SK-N-SH treated with all-trans-retinoic acid at 6 μM for 48 hours (cell line): ENCODE measurements at regions not wholly inside any gene's neighbourhood (a gene's known extent, or its start where the extent isn't known, plus 50 kb on each side); places are given as distances from the start of the nearest gene placed in this dataset.

Experiments used
- BACH2 ChIP-seq: fragments of 250-450 bp; sonication (Bioruptor Pico); IDR thresholded peaks from 2 replicates; pipeline ENCODE4 v1.9.0; 2021; ENCODE audit warnings: mild to moderate bottlenecking, borderline replicate concordance
- CREB5 ChIP-seq: fragments of 250-450 bp; sonication (Bioruptor Pico); IDR thresholded peaks from 2 replicates; pipeline ENCODE4 v1.5.1; 2020; ENCODE audit warnings: low read depth, mild to moderate bottlenecking, moderate library complexity
- CSDC2 ChIP-seq: fragments of 250-450 bp; sonication (Bioruptor Pico); IDR thresholded peaks from 2 replicates; pipeline ENCODE4 v1.5.0; 2020; ENCODE audit warnings: mild to moderate bottlenecking, moderate library complexity
- ISL1 ChIP-seq: fragments of 250-450 bp; sonication (Bioruptor Pico); IDR thresholded peaks from 2 replicates; pipeline ENCODE4 v2.1.2; 2022; ENCODE audit warnings: mild to moderate bottlenecking, moderate library complexity
- OSR1 ChIP-seq: fragments of 250-450 bp; sonication (Bioruptor Pico); IDR thresholded peaks from 2 replicates; pipeline ENCODE4 v1.8.0; 2022; ENCODE audit warnings: moderate library complexity, mild to moderate bottlenecking, inconsistent platforms
- POU6F1 ChIP-seq: fragments of 250-450 bp; sonication (Bioruptor Pico); IDR thresholded peaks from 2 replicates; pipeline ENCODE4 v1.8.0; 2021; ENCODE audit warnings: low read depth, mild to moderate bottlenecking, moderate library complexity, borderline replicate concordance
- RARB ChIP-seq: fragments of 250-450 bp; sonication (Bioruptor Pico); IDR thresholded peaks from 2 replicates; pipeline ENCODE4 v1.8.0; 2021; ENCODE audit warnings: mild to moderate bottlenecking, moderate library complexity
- TOX ChIP-seq: fragments of 250-450 bp; sonication (Bioruptor Pico); IDR thresholded peaks from 2 replicates; pipeline ENCODE4 v1.8.0; 2021; ENCODE audit warnings: mild to moderate bottlenecking, moderate library complexity, borderline replicate concordance

DNA sequence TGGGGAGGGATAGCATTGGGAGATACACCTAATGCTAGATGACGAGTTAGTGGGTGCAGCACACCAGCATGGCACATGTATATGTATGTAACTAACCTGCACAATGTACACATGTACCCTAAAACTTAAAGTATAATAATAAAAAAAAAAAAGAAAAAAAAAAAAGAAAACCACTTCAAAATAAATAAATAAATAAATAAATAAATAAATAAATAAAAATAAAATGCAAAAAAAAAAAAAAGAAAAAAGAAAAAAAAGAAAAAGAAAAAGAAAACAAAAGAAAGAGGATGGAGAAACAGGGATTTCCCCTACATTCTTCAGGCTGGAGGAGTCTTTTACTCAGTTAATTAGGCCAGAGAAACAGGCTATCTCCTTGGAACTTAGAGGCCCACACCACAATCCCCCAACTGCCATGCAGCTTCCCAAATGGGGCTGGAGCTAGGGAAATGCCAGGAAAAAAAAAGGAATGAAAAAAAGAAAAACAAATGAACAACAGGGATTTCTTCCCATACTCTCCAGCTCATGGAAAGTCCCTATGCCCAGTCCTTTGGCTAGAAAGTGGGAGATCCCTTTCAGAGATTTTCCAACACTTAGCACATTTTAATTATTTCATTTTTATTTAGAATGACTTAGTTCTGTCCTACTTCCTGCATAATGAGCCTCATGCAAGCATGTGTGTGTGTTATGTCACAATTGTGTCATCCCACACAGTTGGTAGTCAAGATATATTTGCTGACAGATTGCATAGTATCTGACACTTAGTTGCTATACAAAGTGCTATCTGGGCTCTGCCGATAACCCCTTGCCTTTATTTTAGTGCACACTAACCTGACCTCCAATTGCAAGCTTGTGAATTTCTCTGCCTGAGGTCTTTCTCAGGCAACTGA lies 486.4 kb downstream of the PLPP3 start:
- TF ChIP-seq RARB = no peak
- no peak for TF ChIP-seq OSR1
- TF ChIP-seq TOX = no peak
- TF ChIP-seq POU6F1 (CRISPR knock-in tag) = no peak
- TF ChIP-seq BACH2 (CRISPR knock-in tag) = no peak
- TF ChIP-seq CSDC2 = no peak
- no peak for TF ChIP-seq ISL1 (CRISPR knock-in tag)
- TF ChIP-seq CREB5 = no peak
